ENCODE measurements at regions not wholly inside any gene's neighbourhood (a gene's known extent, or its start where the extent isn't known, plus 50 kb on each side); places are given as distances from the start of the nearest gene placed in this dataset.

GRCh38 chr6:105966481-105966880, 119.7 kb upstream of the PRDM1 start:
- no peak for DNase-seq (ENCODE audit: low spot score)

GRCh38 chr6:105964979-105965760, 121.0 kb upstream of the PRDM1 start:
- DNase-seq (ENCODE audit: low spot score) = no peak

GRCh38 chr6:105954148-105954547, 132.0 kb upstream of the PRDM1 start:
- DNase-seq (ENCODE audit: low spot score) = no peak

GRCh38 chr6:105952772-105953690, 133.1 kb upstream of the PRDM1 start:
- DNase-seq (ENCODE audit: low spot score) = no peak

- no peak for DNase-seq (ENCODE audit: low spot score)
These were observed 133.8 kb upstream of the PRDM1 start for GRCh38 chr6:105952326-105952725.

- DNase-seq (ENCODE audit: low spot score) = no peak
These were observed 134.8 kb upstream of the PRDM1 start for GRCh38 chr6:105951322-105951721.

GRCh38 chr6:105949869-105950268, 136.3 kb upstream of the PRDM1 start:
- no peak for DNase-seq (ENCODE audit: low spot score)

- no peak for DNase-seq (ENCODE audit: low spot score)
These were observed 142.6 kb upstream of the PRDM1 start for GRCh38 chr6:105943514-105943913.

- DNase-seq (ENCODE audit: low spot score) = no peak
These were observed 144.3 kb upstream of the PRDM1 start for GRCh38 chr6:105941621-105942412.

GRCh38 chr6:105940990-105941389, 145.1 kb upstream of the PRDM1 start:
- no peak for DNase-seq (ENCODE audit: low spot score)

GRCh38 chr6:105936972-105937371, 149.2 kb upstream of the PRDM1 start:
- DNase-seq (ENCODE audit: low spot score) = no peak

GRCh38 chr6:105935416-105935815, 150.7 kb upstream of the PRDM1 start:
- no peak for DNase-seq (ENCODE audit: low spot score)

GRCh38 chr6:105934708-105935107, 151.4 kb upstream of the PRDM1 start:
- DNase-seq (ENCODE audit: low spot score) = no peak

- DNase-seq (ENCODE audit: low spot score) = no peak
These were observed 153.7 kb upstream of the PRDM1 start for GRCh38 chr6:105932440-105932839.

GRCh38 chr6:105929626-105930025, 156.5 kb upstream of the PRDM1 start:
- DNase-seq (ENCODE audit: low spot score) = no peak

GRCh38 chr6:105926318-105926717, 159.8 kb upstream of the PRDM1 start:
- no peak for DNase-seq (ENCODE audit: low spot score)

GRCh38 chr6:105925706-105926105, 160.4 kb upstream of the PRDM1 start:
- no peak for DNase-seq (ENCODE audit: low spot score)

GRCh38 chr6:105921781-105922180, 164.4 kb upstream of the PRDM1 start:
- DNase-seq (ENCODE audit: low spot score) = no peak

GRCh38 chr6:105920071-105920470, 166.1 kb upstream of the PRDM1 start:
- DNase-seq (ENCODE audit: low spot score) = no peak

GRCh38 chr6:105917038-105917695, 169.0 kb upstream of the PRDM1 start:
- no peak for DNase-seq (ENCODE audit: low spot score)

GRCh38 chr6:105911106-105911629, 175.0 kb upstream of the PRDM1 start:
- DNase-seq (ENCODE audit: low spot score) = no peak
